ENCODE measurements at regions not wholly inside any gene's neighbourhood (a gene's known extent, or its start where the extent isn't known, plus 50 kb on each side); places are given as distances from the start of the nearest gene placed in this dataset.

- TF ChIP-seq RARA (CRISPR knock-in tag; IDR thresholded peaks at IDR 0.05): no peak
- no peak for TF ChIP-seq ZNF337 (CRISPR knock-in tag; IDR thresholded peaks at IDR 0.05; ENCODE audit: borderline replicate concordance, low read depth)
- no peak for TF ChIP-seq CTCF (CRISPR knock-in tag; IDR thresholded peaks at IDR 0.05)
Measured at GRCh38 chr2:204160989-204161388, 224.4 kb downstream of the ICOS start (continued).

- ATAC-seq: no peak
- Histone ChIP-seq H3K27me3 (ENCODE audit: control insufficient read depth in 1 of 2, insufficient read depth in 2 of 2, low read length in 2 of 2) (no peaks in the 10 kb centered on the region), H2AFZ (ENCODE audit: low read length) (no peak overlapping the region), H3K36me3 (replicated peaks in 1 of 2; ENCODE audit: control insufficient read depth in 1 of 2, insufficient read depth in 2 of 2, low read length in 2 of 2) (no peaks in the 10 kb centered on the region), H3K79me2 (ENCODE audit: insufficient read depth, low read length) (no peaks in the 10 kb centered on the region), H4K20me1 (ENCODE audit: insufficient read depth, low read length) (no peaks in the 10 kb centered on the region), H3K9ac (ENCODE audit: insufficient read depth, low read depth, low read length) (no peak overlapping the region), H3K27ac (ENCODE audit: extremely low read length, insufficient read depth, low read length) (no peak overlapping the region), H3K4me3 (replicated peaks in 1 of 3; ENCODE audit: insufficient read depth in 1 of 3, low read depth in 2 of 3, low read length in 3 of 3) (no peak overlapping the region), H3K4me1 (ENCODE audit: insufficient read depth, low read length) (no peaks in the 10 kb centered on the region), H3K4me2 (ENCODE audit: low read depth, low read length) (no peak overlapping the region), H3K9me3 (ENCODE audit: low read length) (no peaks in the 10 kb centered on the region)
- ChIA-PET POLR2A (no interaction called here), CTCF (ENCODE audit: low intra/inter-chr PET ratio, low total read pairs) (no interaction called here)
- no peak for FAIRE-seq
- 19% methylated on average over 3 of the region's 3 CpGs for WGBS (ENCODE audit: low lambda C conversion rate)
- in situ Hi-C loops (cut with HindIII; ENCODE audit: extremely low pct_ligation_motif_present, low pct_unique_long_range_greater_than_20kb) (no loop called here), intact Hi-C loops (cut with micrococcal nuclease; ENCODE audit: unreplicated experiment) (no loop called here)
- BruUV-seq (replicated peaks): no TSS peak
- no peak for DNase-seq (ENCODE audit: low spot score)
- no peak for TF ChIP-seq ZNF142 (CRISPR knock-in tag; IDR thresholded peaks at IDR 0.05)
- TF ChIP-seq U2AF2 (IDR thresholded peaks at IDR 0.05; ENCODE audit: low read depth, low read length): no peak
- no peak for TF ChIP-seq MYPOP (CRISPR knock-in tag; IDR thresholded peaks at IDR 0.05)
- TF ChIP-seq ZNF430 (CRISPR knock-in tag; IDR thresholded peaks at IDR 0.05): no peak
- no peak for TF ChIP-seq TAF1 (CRISPR knock-in tag; IDR thresholded peaks at IDR 0.05)
- TF ChIP-seq ZNF558 (CRISPR knock-in tag; IDR thresholded peaks at IDR 0.05; ENCODE audit: borderline replicate concordance): no peak
- no peak for TF ChIP-seq RORA (CRISPR knock-in tag; IDR thresholded peaks at IDR 0.05)
- TF ChIP-seq SP5 (CRISPR knock-in tag; IDR thresholded peaks at IDR 0.05; ENCODE audit: borderline replicate concordance, low read depth): no peak
- no peak for TF ChIP-seq ARID2 (CRISPR knock-in tag; IDR thresholded peaks at IDR 0.05; ENCODE audit: borderline replicate concordance)
- no peak for TF ChIP-seq ZNF83 (CRISPR knock-in tag; IDR thresholded peaks at IDR 0.05; ENCODE audit: borderline replicate concordance)
- TF ChIP-seq ZNF546 (CRISPR knock-in tag; conservative IDR thresholded peaks at IDR 0.05): no peak
- no peak for TF ChIP-seq ZNF34 (CRISPR knock-in tag; IDR thresholded peaks at IDR 0.05; ENCODE audit: borderline replicate concordance)
- no peak for TF ChIP-seq TARDBP (CRISPR knock-in tag; IDR thresholded peaks at IDR 0.05)
- no peak for TF ChIP-seq MEF2D (CRISPR knock-in tag; IDR thresholded peaks at IDR 0.05)
- no peak for TF ChIP-seq ZFP1 (CRISPR knock-in tag; IDR thresholded peaks at IDR 0.05)
Measured at GRCh38 chr2:204161886-204162285, 225.3 kb downstream of the ICOS start.
